PC-9 (cell line): ENCODE measurements at regions not wholly inside any gene's neighbourhood (a gene's known extent, or its start where the extent isn't known, plus 50 kb on each side); places are given as distances from the start of the nearest gene placed in this dataset.

Experiments used
- BruUV-seq: library from RNA; stranded (reverse); fragments of 400-500 nt; replicated peaks from 2 replicates; lab custom pipeline; 2021; lab: Mats Ljungman, UMichigan
- CTCF ChIA-PET: fragments of 300-600 bp; sonication (Branson Sonifier 250); formaldehyde crosslinking; loops from one replicate; lab custom pipeline; 2022; ENCODE audit warnings: antibody characterized with exemption; lab: Charles Lee
- POLR2A ChIA-PET: fragments of 300-600 bp; sonication (Branson Sonifier 250); formaldehyde crosslinking; loops from one replicate; lab custom pipeline; 2022; ENCODE audit warnings: antibody characterized with exemption; ENCODE audit not compliant: unreplicated experiment; lab: Charles Lee
- DNase-seq, 2 experiments: peaks; one replicate each; pipeline versions ENCODE4 v3.0.0 to v3.0.0-alpha.2; 2015 to 2022; ENCODE audit warnings: mixed read lengths in 1 of 2
- H2AFZ ChIP-seq: fragments of 200-600 bp; sonication (generic); 2 replicates; pipeline ENCODE4 v1.8.1; 2017; ENCODE audit warnings: antibody characterized with exemption
- H3F3A ChIP-seq: fragments of 200-600 bp; sonication (generic); 2 replicates; pipeline ENCODE4 v1.8.1; 2017; ENCODE audit warnings: antibody characterized with exemption, mild to moderate bottlenecking, low read depth; ENCODE audit not compliant: insufficient read depth
- H3K27ac ChIP-seq: fragments of 200-600 bp; sonication (generic); 2 replicates; pipeline ENCODE4 v1.6.1; 2016; ENCODE audit warnings: mixed run types
- H3K27me3 ChIP-seq: fragments of 200-600 bp; sonication (generic); 2 replicates; pipeline ENCODE4 v1.6.1; 2016; ENCODE audit warnings: low read depth, mixed run types; ENCODE audit not compliant: insufficient read depth
- H3K36me3 ChIP-seq: fragments of 200-600 bp; sonication (generic); 2 replicates; pipeline ENCODE4 v1.6.1; 2016; ENCODE audit warnings: low read depth, mixed run types
- H3K4me1 ChIP-seq: fragments of 200-600 bp; sonication (generic); replicated peaks from 2 replicates; pipeline ENCODE4 v1.6.1; 2016; ENCODE audit warnings: mixed run types; ENCODE audit not compliant: insufficient read depth
- H3K4me2 ChIP-seq: fragments of 200-600 bp; sonication (generic); 2 replicates; pipeline ENCODE4 v1.6.1; 2017; ENCODE audit warnings: mixed run types
- H3K4me3 ChIP-seq: fragments of 200-600 bp; sonication (generic); 2 replicates; pipeline ENCODE4 v1.6.1; 2016; ENCODE audit warnings: mixed run types
- H3K79me2 ChIP-seq: fragments of 200-600 bp; sonication (generic); 2 replicates; pipeline ENCODE4 v1.6.1; 2017; ENCODE audit warnings: low read depth, mixed run types
- H3K9me2 ChIP-seq: fragments of 200-600 bp; sonication (generic); 2 replicates; pipeline ENCODE4 v1.8.1; 2017; ENCODE audit warnings: mild to moderate bottlenecking; ENCODE audit not compliant: insufficient read depth
- H3K9me3 ChIP-seq: fragments of 200-600 bp; sonication (generic); 2 replicates; pipeline ENCODE4 v1.8.1; 2016; ENCODE audit warnings: low read depth; ENCODE audit not compliant: insufficient read depth
- H4K20me1 ChIP-seq: fragments of 200-600 bp; sonication (generic); 2 replicates; pipeline ENCODE4 v1.8.1; 2017; ENCODE audit not compliant: insufficient read depth
- EZH2 ChIP-seq: fragments of 200-600 bp; sonication (generic); IDR thresholded peaks from 2 replicates; pipeline ENCODE4 v1.8.0; 2017; ENCODE audit warnings: antibody characterized with exemption, low read depth
- intact Hi-C: fragments of 100-400 bp; cut with micrococcal nuclease; formaldehyde crosslinking; loops from one replicate; pipeline ENCODE4 v1.10.0; 2022; ENCODE audit not compliant: unreplicated experiment
- TF ChIP-seq, protein P1 (sequence below): fragments of 200-600 bp; sonication (generic); conservative IDR thresholded peaks from 2 replicates; pipeline ENCODE4 v1.6.1; 2017; ENCODE audit warnings: mixed run types, antibody characterized with exemption, mild to moderate bottlenecking, moderate library complexity

DNA sequence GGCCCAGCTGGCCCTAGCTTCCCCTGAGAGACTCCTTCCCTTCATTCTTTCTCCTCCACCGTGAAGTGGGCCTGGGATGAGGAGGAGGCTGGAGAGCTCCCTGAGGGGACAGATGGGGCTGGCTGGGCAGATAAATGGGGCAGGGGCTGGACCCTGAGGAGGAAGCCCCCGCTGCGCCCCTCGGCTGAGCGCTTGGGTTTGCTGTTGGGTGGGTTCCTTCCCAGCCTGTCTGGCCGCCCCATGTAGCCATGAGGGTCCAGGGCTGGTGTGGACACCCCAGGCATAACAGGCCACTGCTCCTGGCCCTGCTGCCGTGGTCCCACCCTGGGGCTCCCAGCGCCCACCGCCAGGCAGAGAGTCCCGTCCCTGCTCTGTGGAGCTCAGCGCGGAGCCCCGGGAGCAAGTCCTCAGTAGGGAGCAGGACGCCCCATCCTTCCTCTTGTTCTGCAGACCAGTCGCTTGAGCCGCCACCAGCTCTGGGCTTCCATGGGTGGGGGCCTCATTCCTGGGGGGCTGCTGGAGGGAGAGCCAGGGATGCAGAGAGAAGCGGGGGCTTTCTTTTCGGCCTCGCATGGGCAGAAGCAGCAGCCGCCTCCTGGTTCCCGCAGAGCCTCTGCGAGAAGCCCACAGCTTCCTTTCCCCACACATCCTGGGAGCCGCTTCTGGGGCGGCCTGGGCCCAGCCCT is 266.4 kb upstream of the TCERG1L start:
- Histone ChIP-seq H3K36me3 (no peaks in the 10 kb centered on the region), H3F3A (no peaks in the 10 kb centered on the region), H3K79me2 (no peaks in the 10 kb centered on the region), H3K27ac (no peak overlapping the region), H3K27me3 (peaks cover 54% of the 10 kb centered on the region), H3K9me3 (no peaks in the 10 kb centered on the region), H4K20me1 (no peaks in the 10 kb centered on the region), H3K4me2 (no peak overlapping the region), H3K4me1 (no peaks in the 10 kb centered on the region), H3K9me2 (no peaks in the 10 kb centered on the region), H2AFZ (no peak overlapping the region), H3K4me3 (no peak overlapping the region)
- TF ChIP-seq, protein P1, sequence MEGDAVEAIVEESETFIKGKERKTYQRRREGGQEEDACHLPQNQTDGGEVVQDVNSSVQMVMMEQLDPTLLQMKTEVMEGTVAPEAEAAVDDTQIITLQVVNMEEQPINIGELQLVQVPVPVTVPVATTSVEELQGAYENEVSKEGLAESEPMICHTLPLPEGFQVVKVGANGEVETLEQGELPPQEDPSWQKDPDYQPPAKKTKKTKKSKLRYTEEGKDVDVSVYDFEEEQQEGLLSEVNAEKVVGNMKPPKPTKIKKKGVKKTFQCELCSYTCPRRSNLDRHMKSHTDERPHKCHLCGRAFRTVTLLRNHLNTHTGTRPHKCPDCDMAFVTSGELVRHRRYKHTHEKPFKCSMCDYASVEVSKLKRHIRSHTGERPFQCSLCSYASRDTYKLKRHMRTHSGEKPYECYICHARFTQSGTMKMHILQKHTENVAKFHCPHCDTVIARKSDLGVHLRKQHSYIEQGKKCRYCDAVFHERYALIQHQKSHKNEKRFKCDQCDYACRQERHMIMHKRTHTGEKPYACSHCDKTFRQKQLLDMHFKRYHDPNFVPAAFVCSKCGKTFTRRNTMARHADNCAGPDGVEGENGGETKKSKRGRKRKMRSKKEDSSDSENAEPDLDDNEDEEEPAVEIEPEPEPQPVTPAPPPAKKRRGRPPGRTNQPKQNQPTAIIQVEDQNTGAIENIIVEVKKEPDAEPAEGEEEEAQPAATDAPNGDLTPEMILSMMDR = no peak
- TF ChIP-seq EZH2 = no peak
- ChIA-PET CTCF (no interaction called here), POLR2A (no interaction called here)
- DNase-seq = no peak
- BruUV-seq = no TSS peak
- intact Hi-C loops = no loop called here

DNA sequence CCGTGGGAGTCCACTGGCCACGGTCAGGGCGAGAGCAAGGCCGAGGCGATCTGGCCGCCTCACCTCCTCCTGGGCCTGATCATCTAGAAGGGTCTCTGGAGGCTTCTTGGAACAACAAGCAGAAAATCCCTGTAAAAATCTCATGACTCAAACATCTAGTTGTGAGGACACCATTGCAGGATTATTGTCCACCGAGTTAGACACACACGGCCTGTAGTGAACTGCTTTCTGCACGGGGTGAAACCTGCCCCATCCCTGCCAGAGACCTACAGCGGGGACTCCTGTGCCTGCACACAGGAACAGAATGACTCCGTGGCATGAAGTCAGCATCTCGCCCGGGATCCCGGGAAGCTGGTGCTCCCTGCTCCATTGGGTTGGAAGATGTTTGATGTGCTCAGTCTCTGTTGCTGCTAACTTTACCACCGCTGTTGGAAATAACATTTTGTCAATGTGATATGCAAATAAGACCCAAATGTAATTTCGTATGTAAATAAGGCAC is 267.0 kb upstream of the TCERG1L start:
- H3K9me2 ChIP-seq = no peaks in the 10 kb centered on the region

DNA sequence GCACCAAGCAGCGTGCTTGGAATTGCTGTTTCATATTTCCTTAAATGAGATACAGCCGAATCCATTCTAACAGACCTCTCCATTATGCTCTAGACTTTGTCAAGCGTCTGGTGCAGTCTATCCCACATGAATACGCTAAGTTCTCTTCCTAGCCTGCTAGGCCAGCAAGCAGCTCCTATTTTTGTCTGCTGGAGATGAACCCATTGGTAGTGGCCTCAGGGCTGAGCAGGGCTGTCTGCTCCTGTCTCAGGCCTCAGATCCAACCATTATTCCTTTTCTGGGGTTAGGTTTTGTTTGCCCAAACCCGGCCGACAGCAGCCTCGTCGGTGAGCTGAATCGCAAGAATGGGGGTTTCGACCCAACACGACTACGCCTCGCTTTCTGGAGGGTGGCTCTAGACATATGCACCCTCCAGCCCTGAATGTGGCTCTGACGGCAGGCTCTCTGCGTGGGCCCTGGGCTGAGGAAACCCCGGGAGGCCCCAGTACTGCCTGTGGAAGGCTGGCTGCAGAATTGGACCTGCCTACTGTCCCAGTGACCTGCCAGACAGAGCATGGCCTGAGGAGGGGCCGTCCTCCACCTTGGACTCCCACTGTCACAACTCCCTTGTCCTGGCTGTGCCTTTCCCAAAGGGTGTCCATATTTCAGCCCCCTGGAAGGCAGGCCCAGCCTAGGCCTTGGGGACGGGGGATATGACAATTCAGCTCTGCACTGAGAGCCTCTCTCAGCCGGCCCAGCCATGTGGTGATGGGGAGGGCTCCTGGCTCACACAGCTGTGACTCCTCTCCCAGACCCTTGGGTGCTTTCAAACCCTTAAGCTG is 267.9 kb upstream of the TCERG1L start:
- ChIA-PET CTCF (no interaction called here), POLR2A (no interaction called here)
- Histone ChIP-seq H2AFZ (no peak overlapping the region), H3K79me2 (no peaks in the 10 kb centered on the region), H3K9me2 (no peaks in the 10 kb centered on the region), H3K27ac (no peak overlapping the region), H3K4me1 (no peaks in the 10 kb centered on the region), H3K4me3 (no peak overlapping the region), H4K20me1 (no peaks in the 10 kb centered on the region), H3K27me3 (peaks cover 39% of the 10 kb centered on the region), H3F3A (no peaks in the 10 kb centered on the region), H3K9me3 (no peaks in the 10 kb centered on the region), H3K36me3 (no peaks in the 10 kb centered on the region), H3K4me2 (no peak overlapping the region)
- intact Hi-C loops = no loop called here
- TF ChIP-seq, protein P1 = no peak
- no peak for TF ChIP-seq EZH2
- BruUV-seq = no TSS peak
- no peak for DNase-seq

More for the DNA sequence above, 267.0 kb upstream of the TCERG1L start:
- Histone ChIP-seq H3K27ac (no peak overlapping the region), H3F3A (no peaks in the 10 kb centered on the region), H3K4me3 (no peak overlapping the region), H2AFZ (no peak overlapping the region), H3K36me3 (no peaks in the 10 kb centered on the region), H3K9me3 (no peaks in the 10 kb centered on the region), H3K4me1 (no peaks in the 10 kb centered on the region), H3K27me3 (peaks cover 48% of the 10 kb centered on the region), H3K4me2 (no peak overlapping the region), H3K79me2 (no peaks in the 10 kb centered on the region), H4K20me1 (no peaks in the 10 kb centered on the region)
- CTCF ChIA-PET = no interaction called here
- no peak for TF ChIP-seq EZH2
- TF ChIP-seq, protein P1 = no peak
- intact Hi-C loops = no loop called here
- no TSS peak for BruUV-seq
- POLR2A ChIA-PET = no interaction called here
- DNase-seq = no peak
